LNCAP (cell line): ENCODE measurements at regions not wholly inside any gene's neighbourhood (a gene's known extent, or its start where the extent isn't known, plus 50 kb on each side); places are given as distances from the start of the nearest gene placed in this dataset.

Experiments used
- TF ChIP-seq, protein P1 (sequence below): fragments of 450-650 bp; IDR thresholded peaks from 2 replicates; pipeline ENCODE4 v1.5.1; 2017; ENCODE audit warnings: mild to moderate bottlenecking

DNA sequence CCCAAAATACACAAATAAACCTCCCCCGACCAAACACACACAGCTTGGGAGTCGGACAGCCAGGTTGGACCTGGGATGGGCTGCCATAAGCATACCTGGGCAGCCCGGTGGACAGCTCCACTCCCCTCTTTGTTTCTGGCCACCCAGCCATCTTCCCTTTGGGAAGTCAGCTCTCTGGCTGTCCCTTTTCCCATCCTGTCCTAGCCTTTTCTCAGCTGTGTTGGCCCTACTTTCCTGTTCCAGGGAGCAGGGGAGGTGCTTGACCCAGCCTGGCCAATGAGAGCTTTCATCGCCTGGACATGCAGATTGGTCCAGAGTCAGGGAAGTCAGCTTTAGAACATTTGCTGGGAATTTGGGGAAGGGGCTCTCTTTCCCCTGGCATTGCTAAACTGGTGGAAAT is 68.7 kb upstream of the NECTIN1 start:
- TF ChIP-seq, protein P1, sequence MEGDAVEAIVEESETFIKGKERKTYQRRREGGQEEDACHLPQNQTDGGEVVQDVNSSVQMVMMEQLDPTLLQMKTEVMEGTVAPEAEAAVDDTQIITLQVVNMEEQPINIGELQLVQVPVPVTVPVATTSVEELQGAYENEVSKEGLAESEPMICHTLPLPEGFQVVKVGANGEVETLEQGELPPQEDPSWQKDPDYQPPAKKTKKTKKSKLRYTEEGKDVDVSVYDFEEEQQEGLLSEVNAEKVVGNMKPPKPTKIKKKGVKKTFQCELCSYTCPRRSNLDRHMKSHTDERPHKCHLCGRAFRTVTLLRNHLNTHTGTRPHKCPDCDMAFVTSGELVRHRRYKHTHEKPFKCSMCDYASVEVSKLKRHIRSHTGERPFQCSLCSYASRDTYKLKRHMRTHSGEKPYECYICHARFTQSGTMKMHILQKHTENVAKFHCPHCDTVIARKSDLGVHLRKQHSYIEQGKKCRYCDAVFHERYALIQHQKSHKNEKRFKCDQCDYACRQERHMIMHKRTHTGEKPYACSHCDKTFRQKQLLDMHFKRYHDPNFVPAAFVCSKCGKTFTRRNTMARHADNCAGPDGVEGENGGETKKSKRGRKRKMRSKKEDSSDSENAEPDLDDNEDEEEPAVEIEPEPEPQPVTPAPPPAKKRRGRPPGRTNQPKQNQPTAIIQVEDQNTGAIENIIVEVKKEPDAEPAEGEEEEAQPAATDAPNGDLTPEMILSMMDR: no peak

DNA sequence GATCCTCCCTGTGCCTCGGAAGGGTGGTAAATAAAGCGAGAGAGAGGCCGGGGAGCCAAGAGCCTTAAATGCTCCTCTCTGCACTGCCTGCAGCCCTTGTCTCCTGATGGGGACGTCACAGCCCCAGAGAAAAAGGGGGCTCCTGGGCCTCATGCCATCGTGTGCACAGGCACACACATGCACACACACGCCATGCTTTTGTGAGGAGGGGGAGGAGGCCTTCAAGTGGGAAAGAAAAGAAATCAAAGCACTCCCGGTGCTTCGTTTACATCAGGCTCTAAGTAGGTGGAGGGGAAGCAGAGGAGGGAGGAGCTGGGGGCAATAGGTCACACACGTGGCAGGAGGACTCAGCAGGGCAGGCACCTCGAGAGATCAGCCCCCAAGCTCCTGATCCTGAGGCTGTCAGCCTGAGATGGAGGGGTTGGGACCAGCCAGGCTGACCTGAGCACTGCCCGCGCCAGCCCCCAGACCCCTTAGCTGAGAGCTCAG is 68.2 kb upstream of the NECTIN1 start:
- TF ChIP-seq, protein P1: no peak

DNA sequence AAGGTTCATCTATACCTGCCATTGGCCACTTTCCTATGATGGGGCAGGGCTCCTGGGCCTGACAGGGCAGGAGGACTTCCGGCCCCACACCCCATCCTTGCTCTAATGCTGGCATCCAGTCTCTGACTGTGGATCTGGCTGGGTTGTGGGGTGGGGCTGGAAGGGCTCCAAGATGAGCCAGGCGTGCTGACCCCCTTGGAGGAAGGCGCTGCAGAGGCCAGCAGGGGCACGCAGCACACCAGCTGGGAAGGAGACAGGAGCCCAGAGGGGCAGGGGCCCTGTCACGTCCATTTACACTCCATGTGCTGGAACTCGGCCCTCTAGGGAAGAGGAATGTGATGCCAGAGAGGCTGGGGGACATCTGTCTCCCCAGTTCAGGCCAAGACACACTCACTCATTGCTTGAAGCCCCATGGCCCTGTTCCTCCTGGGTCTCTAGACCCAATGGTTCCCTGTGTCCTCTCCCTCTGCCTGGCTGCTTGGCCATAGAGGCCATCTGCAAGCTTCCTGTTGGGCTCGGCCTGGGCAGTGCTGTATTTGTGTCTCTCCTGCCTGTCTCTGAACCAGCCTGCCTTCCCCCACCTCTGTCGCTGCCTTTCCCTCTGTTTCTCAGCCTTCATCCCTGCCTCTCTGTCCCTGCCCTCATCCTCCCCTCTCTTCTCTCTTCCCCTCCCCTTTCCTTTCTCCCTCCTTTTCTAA is 67.5 kb upstream of the NECTIN1 start:
- TF ChIP-seq, protein P1: no peak

DNA sequence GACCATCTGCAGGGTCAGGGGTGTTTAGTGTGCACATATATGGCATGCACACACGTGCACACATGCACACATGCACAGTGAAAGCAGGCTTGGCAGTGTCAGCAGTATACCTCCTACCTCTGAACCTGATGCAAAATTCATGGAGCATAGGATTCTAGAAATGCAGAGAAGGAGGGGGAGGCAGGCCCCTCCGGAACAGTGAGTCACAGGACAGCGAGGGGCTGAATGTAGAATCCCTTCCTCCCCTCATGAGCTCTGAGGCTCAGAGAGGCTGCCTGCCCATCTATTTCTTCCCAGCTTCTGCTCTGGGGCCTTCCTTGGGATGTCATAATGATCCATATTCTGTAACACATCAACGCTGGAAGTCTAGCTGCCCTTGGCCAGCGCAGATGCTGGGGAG is 66.7 kb upstream of the NECTIN1 start:
- TF ChIP-seq, protein P1: no peak

DNA sequence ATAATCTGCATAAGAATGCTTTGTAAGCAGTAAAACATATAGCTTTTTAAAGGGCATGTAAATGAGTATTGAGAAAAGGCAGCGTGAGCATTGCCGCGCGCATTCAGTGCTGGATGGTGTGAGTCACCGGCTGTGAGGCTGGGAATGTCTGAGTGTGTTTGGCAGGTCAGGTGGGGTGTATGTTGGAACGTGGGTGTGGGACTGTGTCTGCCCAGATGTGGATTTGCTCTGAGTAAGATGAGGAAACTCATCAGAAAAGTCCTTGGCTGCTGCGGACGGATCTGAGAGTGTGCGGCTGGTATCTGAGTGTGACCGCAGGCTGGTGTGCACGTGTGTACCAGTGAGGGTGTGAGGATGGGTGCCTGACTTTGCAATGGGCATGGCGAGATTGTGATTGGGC is 66.2 kb upstream of the NECTIN1 start:
- TF ChIP-seq, protein P1: no peak

DNA sequence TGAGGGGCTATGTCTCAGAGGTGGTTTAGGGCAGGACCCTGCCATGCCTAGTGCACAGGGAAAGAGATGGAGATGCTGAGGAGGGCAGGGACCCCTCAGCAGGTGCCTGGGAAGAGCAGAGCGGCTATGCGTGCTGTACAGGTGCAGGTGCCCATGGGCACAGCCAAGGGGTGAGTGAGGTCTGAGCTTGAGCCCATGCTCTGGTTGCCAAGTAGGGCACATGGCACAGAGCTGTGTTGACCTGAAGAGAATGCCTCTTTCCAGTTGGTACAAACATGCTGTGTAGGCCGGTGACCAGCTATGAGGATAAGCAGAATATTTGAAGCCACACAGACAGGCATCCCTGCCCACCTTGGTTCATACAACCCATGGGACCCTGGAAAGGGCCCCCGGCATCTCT is 65.8 kb upstream of the NECTIN1 start:
- TF ChIP-seq, protein P1: no peak

DNA sequence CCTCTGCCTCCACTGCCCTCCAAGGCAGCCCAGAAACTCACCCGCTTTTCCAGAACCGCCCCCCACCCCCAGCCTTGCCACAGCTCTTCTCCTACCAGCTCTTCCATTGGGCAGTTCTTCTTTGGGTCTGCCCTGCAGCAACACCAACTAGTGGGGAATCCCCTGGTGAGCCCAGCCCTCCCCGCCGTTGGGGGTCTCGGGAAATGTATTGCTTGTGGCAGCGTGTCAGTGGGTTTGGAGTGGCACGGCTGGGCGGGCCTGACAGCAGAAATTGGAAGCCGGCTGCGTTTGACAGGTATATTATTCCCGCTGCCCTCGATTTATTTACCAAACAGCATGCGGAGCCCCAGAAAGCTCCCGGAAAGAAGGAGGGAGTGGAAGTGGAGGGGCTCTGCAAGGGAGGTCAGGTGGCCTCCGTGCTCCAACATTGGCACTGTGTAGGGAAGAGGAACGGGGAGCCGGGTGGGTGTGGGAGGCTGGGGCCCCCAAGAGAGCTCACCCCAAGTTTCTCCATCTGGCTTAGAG is 65.2 kb upstream of the NECTIN1 start:
- TF ChIP-seq, protein P1: no peak
